Gastroesophageal sphincter (tissue), 4 donors: ENCODE measurements at regions not wholly inside any gene's neighbourhood (a gene's known extent, or its start where the extent isn't known, plus 50 kb on each side); places are given as distances from the start of the nearest gene placed in this dataset.

Experiments used
- ATAC-seq: fragments of 150-250 bp; one replicate; pipeline ENCODE4 v1.9.1; 2016; ENCODE audit warnings: mild to moderate bottlenecking, moderate library complexity
- H3K27ac ChIP-seq, 4 donors: fragments of 200-600 bp; sonication (generic) in 3 of 4; 1 replicate in 3 of 4; 2 replicates in 1 of 4; pipeline ENCODE4 v1.5.1; 2016 to 2019
- H3K27me3 ChIP-seq: fragments of 200-600 bp; sonication (generic); one replicate; pipeline ENCODE4 v1.5.1; 2019
- H3K36me3 ChIP-seq, 2 donors: fragments of 200-600 bp; sonication (generic); one replicate each; pipeline ENCODE4 v1.5.1; 2019; ENCODE audit warnings: control low read depth in 1 of 2
- H3K4me1 ChIP-seq, 3 donors: fragments of 200-600 bp; sonication (generic); 1 replicate in 2 of 3; 2 replicates in 1 of 3; pipeline ENCODE4 v1.5.1; 2016 to 2019; ENCODE audit warnings: control low read depth in 2 of 3
- H3K4me3 ChIP-seq, 2 donors: fragments of 200-600 bp; sonication (generic); one replicate each; pipeline ENCODE4 v1.5.1; 2019; ENCODE audit warnings: mild to moderate bottlenecking in 1 of 2, moderate library complexity in 1 of 2
- H3K9me3 ChIP-seq, 3 donors: fragments of 200-600 bp; sonication (generic); one replicate each; pipeline ENCODE4 v1.5.1; 2017 to 2019; ENCODE audit warnings: control low read depth in 2 of 3
- EP300 ChIP-seq: sonication (generic); formaldehyde crosslinking; IDR thresholded peaks from one replicate; pipeline ENCODE4 v1.6.1; 2017; ENCODE audit warnings: antibody characterized with exemption, mild to moderate bottlenecking
- POLR2A ChIP-seq, 2 donors: fragments of 450-650 bp; IDR thresholded peaks; one replicate each; pipeline ENCODE4 v1.6.1; 2017; ENCODE audit warnings: antibody characterized with exemption in 2 of 2, mild to moderate bottlenecking in 2 of 2, moderate library complexity in 1 of 2
- POLR2AphosphoS5 ChIP-seq: sonication (generic); formaldehyde crosslinking; IDR thresholded peaks from one replicate; pipeline ENCODE4 v1.6.1; 2017; ENCODE audit warnings: antibody characterized with exemption
- WGBS, 2 donors: methylation state at CpG; one replicate each; pipeline ENCODE4 v1.1.5; 2018; ENCODE audit warnings: low coverage in 1 of 2; 5-methylcytosine and 5-hydroxymethylcytosine counted together
- TF ChIP-seq, protein P1 (sequence below), 4 experiments: fragments of 200-600 bp in 2 of 4; fragments of 450-650 bp in 2 of 4; sonication (generic) in 1 of 4; IDR thresholded peaks; one replicate each; pipeline ENCODE4 v1.5.1; 2017 to 2019; ENCODE audit warnings: antibody characterized with exemption in 4 of 4, mild to moderate bottlenecking in 2 of 4, moderate library complexity in 2 of 4

DNA sequence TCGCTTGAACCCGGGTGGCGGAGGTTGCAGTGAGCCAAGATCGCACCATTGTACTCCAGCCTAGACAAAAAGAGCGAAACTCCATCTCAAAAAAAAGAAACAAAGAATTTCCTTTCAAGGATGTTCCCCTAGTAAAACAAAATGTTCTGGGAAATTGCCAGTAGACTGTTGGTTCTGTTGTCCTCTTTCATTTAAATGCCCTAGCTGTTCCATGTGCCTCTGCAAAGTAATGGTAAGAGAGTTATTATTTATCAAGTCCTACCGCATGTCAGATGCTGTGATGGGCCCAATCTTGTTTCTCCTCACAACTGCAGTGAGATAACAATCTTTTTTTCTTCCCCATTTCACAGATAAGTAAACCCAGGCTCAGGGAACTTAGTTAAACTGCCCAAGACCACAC, 254.3 kb upstream of the TPM1 start:
- ATAC-seq, result no peak

GRCh38 chr15:62790546-62790945, 252.0 kb upstream of the TPM1 start:
- Histone ChIP-seq H3K4me3 (no peak overlapping the region), H3K36me3 (no peaks in the 10 kb centered on the region), H3K27me3 (no peaks in the 10 kb centered on the region), H3K27ac (no peak overlapping the region), H3K4me1 (no peaks in the 10 kb centered on the region), H3K9me3 (no peaks in the 10 kb centered on the region)
- no peak for ATAC-seq
- 97% methylated on average over 4 of the region's 4 CpGs; no CpG with 5 or more reads in 1 of the 2 donors for WGBS, 2 donors
- TF ChIP-seq POLR2A (IDR thresholded peaks at IDR 0.05), result no peak
- no peak for TF ChIP-seq POLR2AphosphoS5
- TF ChIP-seq, protein P1, sequence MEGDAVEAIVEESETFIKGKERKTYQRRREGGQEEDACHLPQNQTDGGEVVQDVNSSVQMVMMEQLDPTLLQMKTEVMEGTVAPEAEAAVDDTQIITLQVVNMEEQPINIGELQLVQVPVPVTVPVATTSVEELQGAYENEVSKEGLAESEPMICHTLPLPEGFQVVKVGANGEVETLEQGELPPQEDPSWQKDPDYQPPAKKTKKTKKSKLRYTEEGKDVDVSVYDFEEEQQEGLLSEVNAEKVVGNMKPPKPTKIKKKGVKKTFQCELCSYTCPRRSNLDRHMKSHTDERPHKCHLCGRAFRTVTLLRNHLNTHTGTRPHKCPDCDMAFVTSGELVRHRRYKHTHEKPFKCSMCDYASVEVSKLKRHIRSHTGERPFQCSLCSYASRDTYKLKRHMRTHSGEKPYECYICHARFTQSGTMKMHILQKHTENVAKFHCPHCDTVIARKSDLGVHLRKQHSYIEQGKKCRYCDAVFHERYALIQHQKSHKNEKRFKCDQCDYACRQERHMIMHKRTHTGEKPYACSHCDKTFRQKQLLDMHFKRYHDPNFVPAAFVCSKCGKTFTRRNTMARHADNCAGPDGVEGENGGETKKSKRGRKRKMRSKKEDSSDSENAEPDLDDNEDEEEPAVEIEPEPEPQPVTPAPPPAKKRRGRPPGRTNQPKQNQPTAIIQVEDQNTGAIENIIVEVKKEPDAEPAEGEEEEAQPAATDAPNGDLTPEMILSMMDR (IDR thresholded peaks at IDR 0.05), result no peak
- no peak for TF ChIP-seq EP300

More for the DNA sequence above, 254.3 kb upstream of the TPM1 start:
- Histone ChIP-seq H3K27me3 (no peaks in the 10 kb centered on the region), H3K4me1 (peaks cover 0 to under 1% (median 0%) of the 10 kb centered on the region in 3 donors), H3K9me3 (no peaks in the 10 kb centered on the region), H3K36me3 (no peaks in the 10 kb centered on the region), H3K4me3 (no peak overlapping the region), H3K27ac (no peak overlapping the region)
- TF ChIP-seq EP300, result no peak
- 80 to 89% methylated on average over 5 to 6 of the region's 6 CpGs for WGBS, 2 donors

DNA sequence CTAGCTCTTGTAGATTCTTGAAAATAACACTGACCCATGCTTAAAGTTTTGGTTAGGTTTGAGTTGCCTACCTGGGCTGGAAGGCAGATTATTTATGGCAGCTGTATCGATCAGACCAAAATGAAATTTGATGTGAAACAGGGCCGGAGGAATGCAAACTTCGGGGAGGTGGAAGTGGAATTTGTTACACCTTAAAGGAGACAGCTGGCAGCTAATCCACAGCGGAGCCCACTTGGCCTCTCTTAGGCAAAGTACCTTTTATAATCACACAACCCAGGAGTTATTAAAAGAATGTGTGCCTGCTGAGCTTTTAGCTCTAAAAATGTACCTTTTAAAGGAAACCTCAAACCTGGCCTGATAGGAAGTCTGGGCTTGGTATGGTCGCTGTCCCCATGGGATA, 250.9 kb upstream of the TPM1 start:
- WGBS, 2 donors, result 89% methylated on average over 3 to 5 of the region's 5 CpGs
- Histone ChIP-seq H3K4me1 (no peaks in the 10 kb centered on the region), H3K27me3 (no peaks in the 10 kb centered on the region), H3K9me3 (no peaks in the 10 kb centered on the region), H3K36me3 (peaks cover 0 to 9% of the 10 kb centered on the region in 2 donors), H3K27ac (no peak overlapping the region), H3K4me3 (no peak overlapping the region)
- TF ChIP-seq POLR2A (IDR thresholded peaks at IDR 0.05) (no peak), POLR2AphosphoS5 (no peak), EP300 (no peak)
- TF ChIP-seq, protein P1 (IDR thresholded peaks at IDR 0.05), result no peak
- ATAC-seq, result no peak

DNA sequence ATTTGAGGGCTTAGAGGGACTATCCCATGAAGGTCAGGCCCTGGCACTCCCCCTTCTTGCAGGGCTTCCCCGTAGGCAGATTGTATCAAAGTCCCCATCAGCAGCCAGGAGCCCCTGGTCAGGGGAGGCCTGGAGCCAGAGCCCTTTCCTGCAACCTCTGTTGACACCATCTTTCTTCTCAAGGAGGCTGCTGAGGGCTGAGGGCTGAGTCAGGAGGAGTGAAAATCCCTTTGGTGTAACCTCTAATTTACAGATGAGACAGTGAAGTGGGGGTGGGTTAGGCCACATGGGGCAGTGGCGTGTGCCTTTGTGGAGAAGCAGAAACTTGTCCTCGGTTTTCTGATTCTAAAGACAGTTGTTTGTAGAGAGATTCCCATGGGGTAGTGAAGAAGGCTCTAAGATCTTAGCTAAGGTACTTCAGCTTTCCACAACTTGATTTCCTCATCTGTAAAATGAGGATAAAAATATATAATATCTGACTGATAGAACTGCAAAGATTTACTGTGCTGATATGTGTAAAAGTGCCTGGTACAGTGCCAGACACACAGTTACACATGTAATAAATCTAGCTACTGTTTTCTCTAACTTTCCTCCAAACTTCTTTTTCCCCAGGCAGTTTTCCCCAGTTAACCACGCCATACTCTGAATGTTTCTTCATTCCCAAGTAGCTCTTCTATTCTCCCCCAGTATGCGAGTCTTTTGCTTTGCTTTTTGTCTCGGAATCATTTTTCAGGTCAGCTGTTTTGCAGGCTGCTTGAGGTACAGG, 249.4 kb upstream of the TPM1 start:
- Histone ChIP-seq H3K27ac (no peak overlapping the region), H3K9me3 (no peaks in the 10 kb centered on the region), H3K36me3 (peaks cover 0 to 23% of the 10 kb centered on the region in 2 donors), H3K4me3 (no peak overlapping the region), H3K27me3 (no peaks in the 10 kb centered on the region), H3K4me1 (no peaks in the 10 kb centered on the region)
- TF ChIP-seq POLR2AphosphoS5, result no peak
- TF ChIP-seq, protein P1 (IDR thresholded peaks at IDR 0.05), result no peak
- TF ChIP-seq POLR2A (IDR thresholded peaks at IDR 0.05), result no peak
- no peak for TF ChIP-seq EP300
- WGBS, 2 donors, result 66 to 81% methylated on average over 3 to 4 of the region's 6 CpGs
- no peak for ATAC-seq

DNA sequence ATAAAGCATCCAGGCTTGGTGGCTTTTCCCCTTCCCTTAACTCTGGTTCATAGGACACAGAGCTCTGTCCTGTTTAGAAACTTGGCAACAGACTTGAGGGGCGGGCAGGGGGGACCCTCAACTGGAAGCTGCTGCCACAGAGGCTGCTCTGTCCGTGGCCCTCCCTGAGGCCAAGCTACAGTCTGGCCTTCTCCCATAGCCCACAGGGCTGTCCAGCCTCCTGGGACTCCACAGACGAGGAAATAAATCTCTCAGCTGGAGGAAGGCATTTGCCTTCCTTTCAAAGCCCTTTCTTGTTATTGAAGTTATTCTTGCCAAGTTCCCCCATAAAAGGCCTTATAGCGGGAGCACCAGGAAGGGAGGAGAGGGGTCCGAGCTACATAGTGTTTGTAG, 248.8 kb upstream of the TPM1 start:
- H3K9me3 ChIP-seq, result no peaks in the 10 kb centered on the region
- no CpG with 5 or more reads among the region's 5 CpGs for WGBS, 2 donors
- ATAC-seq, result no peak
- H3K4me3 ChIP-seq, result no peak overlapping the region
- H3K36me3 ChIP-seq, result peaks cover 0 to 27% of the 10 kb centered on the region in 2 donors
- no peak for TF ChIP-seq POLR2A (IDR thresholded peaks at IDR 0.05)
- TF ChIP-seq POLR2AphosphoS5, result no peak
- TF ChIP-seq, protein P1 (IDR thresholded peaks at IDR 0.05), result no peak
- TF ChIP-seq EP300, result no peak
- H3K4me1 ChIP-seq, result no peaks in the 10 kb centered on the region
- no peak overlapping the region for H3K27ac ChIP-seq
- no peaks in the 10 kb centered on the region for H3K27me3 ChIP-seq
